ENCODE measurements at regions not wholly inside any gene's neighbourhood (a gene's known extent, or its start where the extent isn't known, plus 50 kb on each side); places are given as distances from the start of the nearest gene placed in this dataset.

DNA sequence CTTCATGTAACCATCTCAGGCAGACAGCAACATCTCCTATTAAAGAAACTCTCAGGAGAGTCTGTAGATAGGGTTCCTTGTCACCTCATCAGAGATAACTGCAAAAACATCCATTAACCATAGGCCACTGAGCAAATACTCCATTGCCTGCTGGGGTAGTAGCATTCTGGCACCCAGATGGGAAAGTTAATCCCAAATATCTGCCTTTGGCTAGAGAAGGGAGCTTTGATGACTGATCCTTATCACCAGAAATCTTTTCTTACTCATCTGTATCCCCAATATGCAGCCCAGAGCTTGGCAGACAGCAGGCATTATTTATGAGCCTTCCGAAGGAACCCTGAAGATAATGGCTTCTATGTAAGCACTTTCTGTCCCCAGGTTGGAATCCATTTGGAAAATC is 173.1 kb downstream of the MFSD1 start:
- DNase-seq: no peak

DNA sequence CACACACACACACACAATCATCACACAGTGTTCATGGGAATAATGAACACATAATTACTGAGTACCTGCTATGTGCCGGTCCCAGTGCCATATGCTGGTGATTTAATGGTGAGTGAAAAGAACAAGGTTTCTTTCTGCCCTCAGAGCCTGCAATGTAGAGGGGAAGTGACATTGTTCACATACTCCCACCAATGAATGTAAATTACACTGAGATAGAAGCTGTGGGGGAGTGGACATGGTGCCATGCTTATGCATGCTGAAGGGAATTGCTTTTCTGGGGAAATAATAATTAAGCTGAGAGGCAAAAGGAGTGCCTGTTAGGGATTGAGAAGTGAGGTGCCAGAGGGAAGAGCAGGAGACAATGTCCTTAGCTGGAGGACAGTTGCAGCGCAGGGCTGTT is 175.1 kb downstream of the MFSD1 start:
- DNase-seq: no peak

DNA sequence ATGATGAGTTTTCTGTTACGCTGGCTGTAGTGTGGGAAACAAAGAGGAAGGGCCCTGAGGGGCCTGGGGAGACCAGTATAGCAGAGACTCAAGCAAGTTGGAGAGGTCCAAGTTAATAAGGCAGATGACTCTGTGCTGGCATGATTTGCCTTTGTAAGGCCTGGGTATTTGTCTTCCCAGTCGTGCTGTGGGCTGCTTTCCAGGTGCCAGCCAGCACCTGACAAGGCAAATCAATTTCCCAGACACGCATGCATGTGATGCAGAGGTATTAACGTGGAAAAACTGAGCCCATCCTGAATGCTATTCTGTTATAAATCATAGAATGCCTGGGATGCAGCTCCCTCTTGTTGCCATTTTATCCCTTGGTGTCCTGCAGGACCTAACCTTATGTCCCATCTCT is 175.6 kb downstream of the MFSD1 start:
- no peak for DNase-seq

DNA sequence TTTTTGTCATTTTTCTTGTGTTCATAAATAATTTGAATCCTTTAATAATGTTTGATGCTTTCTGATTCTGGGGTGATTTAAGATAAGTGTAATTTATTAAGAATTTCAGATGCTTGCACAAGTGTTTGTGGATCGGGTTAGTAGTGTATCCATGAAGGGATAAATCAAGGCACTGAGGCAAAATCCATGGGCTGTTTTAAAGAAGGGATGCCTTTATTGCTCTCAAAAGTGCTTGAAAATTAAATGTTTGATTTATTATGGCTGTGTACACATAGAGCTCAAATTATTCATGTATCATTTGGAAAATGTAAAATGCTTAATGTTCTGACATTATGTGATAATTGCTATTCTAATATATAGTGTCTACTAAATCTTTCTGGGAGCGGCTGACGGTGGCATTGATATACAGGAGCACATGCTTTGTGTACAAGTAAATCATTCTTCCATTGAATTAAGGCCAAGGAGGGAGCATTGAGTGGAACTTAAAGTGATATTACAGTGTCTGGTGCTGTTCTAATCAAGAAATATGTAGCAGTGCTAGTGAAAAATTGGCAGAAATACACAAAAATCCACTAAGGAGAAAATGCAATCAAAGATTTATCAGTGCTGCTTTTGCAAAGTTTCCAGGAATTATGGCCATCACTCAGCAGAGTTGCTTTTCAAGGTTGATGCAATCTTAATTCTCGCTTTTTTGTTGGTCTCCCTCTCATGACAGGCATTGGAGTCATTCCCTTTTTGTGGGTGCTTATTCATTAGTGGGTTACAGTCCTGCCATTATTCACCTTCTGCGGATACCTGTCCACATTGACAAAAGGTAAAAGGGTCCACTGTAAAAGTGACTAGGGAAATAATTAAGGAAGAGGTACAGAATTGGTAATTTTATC is 181.6 kb downstream of the MFSD1 start:
- no peak for DNase-seq

DNA sequence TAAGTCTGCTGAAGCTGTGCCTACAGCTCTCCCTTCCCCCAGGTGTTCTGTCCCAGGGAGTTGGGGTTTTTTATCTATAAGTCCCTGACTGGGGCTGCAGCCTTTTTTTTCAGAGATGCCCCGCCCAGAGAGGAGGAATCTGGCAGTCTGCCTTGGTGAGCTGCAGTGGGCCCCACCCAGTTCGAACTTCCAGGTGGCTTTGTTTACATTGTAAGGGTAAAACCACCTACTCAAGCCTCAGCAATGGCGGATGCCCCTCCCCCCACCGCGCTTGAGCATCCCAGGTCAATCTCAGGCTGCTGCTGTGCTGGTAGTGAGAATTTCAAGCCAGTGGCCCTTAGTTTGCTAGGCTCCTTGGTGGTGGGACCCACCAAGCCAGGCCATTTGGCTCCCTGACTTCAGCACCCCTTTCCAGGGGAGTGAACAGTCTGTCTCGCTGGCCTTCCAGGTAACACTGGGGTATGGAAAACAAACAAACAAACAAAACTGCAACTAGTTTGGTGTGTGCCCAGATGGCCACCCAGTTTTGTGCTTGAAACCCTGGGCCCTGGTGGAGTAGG is 189.4 kb downstream of the MFSD1 start:
- no peak for DNase-seq

DNA sequence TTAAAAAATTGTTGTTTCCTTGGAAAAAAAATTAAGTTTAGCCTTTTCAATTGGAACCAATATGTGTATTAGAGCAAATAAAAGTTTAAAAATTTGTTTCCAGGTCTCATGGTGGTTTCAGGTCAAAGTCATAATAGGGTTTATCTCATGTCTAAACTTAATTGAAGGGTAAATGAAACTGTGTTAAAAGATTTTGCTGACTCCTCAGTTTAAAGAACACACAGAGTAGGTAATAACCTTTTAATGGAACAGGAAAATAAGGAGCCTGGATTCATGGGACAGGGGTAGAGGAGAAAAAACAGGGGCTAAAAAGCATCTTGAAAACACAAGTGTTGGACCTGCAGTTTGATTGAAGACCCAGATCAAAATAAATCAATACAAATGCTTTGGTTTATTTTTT is 190.6 kb downstream of the MFSD1 start:
- DNase-seq: no peak

DNA sequence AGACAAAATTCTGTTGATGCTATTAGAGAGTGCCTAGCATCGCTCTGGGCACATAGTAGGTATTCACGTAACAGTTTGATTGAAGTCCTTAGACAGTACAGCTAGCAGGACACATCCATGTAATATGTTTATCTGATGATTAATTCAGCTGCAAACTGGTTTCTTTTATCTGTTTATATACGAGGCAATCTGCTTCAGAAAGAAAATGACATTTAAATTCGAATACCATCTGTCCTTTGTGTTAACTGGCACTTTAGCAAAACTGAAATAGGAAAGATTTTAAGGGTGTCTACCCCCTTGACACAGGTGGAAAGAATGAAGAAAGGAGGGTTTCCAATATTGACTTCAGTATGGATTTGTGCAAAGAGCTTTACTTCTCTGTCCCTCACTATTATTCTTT is 192.5 kb downstream of the MFSD1 start:
- no peak for DNase-seq

DNA sequence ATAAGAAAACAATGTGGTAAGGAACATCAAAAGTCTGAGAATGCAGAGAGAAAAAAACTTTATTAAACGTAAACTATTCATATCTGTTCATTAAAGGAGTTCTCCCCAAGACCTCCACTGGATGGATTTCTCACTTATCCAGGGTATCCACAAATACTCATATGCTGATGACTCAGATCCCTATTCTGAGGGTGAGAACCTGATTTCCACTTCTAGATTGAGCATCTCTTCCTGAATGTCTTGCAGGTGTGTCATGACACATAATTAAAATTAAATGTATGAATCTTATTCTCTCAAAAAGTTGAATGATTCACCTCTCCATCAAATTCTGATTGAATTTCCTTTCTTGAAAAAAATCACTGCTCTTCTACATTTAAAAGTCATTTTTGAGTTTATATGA is 199.9 kb downstream of the MFSD1 start:
- DNase-seq: no peak

DNA sequence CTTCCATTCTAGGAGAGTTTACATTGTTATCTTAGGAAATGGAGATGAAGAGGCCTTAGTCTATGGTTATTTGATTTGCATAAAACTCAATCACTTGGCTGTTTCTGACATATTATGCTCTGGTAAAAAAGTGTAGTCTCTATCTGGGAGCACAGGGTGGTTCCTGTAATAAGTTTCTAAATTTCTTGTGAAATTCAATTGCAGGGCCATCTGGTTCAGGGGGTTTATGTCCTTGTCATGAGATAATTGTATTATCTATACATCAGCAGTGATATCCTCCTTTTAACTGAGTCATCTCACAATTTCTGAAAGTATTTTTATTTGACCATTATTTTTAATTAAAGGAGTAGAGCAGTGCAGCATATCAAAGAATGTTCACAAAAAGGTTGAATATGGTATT is 203.3 kb downstream of the MFSD1 start:
- no peak for DNase-seq

DNA sequence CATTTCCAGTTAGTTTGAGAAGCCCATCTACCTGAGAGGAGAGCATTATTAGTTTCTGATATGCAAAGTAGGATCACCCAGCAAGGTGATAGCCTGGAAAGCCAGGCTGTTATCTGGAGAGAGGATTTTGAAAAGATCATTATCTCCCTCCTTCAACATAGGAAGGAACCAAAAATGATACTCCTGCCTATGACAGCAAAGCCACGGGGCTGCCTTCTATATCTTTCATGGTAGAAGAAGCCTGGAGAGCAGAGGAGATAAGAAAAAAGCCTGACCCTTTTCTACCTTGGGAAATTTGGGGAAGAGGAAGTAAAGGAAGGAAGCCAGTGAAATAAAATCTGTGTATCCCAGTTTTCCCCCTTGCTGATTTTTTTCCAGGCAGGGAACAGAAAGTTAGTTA is 205.5 kb downstream of the MFSD1 start:
- no peak for DNase-seq

DNA sequence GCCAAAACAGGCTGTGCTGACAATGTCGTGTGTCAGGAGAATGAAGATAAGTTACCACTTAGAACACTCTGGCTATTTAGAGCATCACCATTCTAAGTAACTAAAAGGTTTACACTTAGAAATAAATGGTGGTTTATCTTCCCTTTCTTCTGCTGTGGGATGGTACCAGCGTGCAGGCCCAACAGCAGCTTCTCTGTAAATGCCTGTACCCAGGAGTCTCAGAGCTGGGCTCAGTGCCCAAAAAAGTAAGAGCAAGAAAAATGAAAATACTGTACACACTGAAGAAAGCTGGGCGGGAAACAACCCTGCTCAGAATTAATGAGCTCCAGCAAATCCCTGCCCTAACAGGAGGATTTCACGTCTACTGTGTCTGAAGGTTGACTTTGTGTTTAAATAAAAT is 206.5 kb downstream of the MFSD1 start:
- no peak for DNase-seq

DNA sequence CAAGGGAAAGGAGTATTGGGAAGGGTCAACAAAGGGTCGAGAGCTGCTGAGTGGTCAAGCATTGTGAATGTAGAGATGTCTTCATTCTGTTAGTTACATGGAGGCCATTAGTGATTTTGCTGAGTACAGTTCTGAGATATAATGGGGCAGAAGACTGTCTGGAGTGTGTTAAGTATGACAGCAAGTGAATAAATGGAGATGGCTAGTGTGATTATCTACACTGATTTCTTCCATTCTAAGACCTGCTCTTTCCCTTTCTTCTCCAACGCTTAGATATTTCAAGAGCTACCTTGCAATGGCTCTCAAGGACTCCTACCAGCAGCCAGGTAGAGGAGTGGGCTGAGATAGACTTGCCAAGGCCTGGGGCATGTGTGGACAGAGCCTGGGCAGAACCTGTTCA is 216.5 kb downstream of the MFSD1 start:
- DNase-seq: no peak

DNA sequence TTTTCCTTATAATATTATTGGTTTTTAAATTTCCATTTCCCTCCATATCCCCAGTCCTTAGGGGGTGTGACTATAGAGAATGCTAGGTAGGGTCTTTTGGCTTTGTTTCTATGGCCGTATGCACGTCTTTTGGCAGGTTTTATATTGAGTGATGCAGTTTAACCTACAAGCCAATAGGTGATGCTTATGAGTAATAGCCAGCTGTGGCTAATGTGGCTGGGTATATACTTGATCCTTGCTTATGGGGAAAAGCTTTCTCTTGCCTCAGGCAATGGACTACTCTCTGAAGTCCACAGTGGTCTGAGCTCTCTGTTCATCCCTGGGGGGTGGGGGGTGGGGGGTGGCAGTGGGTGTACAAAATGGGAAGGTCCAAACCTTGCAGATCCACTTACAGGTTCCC is 223.9 kb downstream of the MFSD1 start:
- no peak for DNase-seq

DNA sequence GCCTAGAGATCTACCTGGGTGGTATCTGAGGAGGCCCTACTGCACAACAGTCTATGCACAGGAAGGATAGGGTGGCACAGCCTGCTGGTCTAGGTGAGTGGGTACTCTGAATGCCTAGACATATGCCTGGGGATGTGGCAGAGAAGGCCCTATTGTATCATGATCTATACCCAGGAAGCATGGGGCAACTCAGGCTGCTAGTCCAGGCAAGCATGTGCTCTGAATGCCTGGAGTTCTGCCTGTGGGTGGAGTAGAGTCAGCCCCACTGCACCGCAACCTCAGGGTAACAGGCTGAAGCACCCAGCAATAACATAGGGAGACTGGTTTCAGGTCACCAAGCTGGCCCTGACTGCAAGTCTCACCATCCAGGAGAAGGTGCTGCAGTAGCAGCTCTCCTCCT is 224.7 kb downstream of the MFSD1 start:
- DNase-seq: no peak

DNA sequence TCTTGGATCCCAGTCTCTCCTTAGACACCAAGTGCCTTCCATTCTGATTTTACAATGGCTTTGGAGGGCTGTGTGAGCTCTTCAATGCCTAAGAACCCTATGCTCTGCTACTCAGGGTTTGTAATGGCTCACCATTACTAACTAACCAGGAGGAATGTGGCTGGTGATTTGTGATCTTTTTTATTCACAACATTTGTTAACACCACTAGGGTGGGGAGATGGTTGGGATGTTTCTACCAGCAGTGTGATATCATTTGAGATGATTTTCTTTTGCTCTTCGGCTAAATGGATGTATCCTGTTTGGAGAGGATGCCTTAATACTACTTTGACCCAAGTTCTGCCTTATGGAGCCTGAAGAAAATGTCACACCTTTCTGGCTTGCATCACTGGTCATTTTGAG is 226.9 kb downstream of the MFSD1 start:
- no peak for DNase-seq

DNA sequence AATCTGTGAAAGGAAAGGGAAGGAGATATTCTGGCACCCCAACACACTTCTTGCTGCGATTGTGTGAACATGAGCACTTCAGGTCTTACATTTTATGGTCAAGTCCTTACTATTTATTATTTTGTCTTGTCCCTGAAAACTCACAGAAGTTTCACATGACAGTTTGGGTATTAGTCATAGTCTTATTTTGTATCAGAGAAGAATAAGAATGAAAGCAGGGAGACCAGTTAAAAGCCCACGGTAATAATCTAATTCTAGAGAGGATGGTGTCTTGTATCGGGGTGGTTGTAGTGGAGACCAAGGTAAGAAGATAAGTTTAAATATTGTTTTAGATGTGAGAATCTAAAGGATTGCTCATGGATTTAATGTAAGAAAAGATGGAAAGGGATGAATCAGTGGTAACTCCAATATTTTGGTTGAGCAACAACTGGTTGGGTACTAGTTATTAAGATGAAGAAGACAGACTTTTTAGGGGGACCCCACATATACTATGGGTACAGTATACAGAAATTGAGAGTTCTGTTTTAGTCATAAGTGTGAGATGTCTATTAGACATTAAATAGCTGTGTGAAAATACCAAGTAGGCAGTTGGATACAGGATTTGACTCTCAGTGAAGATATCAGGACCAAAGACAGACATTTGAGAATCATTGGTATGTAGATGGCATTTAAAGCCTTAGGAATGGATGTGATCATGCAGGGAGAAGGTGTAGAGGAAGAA is 227.6 kb downstream of the MFSD1 start:
- DNase-seq: no peak

DNA sequence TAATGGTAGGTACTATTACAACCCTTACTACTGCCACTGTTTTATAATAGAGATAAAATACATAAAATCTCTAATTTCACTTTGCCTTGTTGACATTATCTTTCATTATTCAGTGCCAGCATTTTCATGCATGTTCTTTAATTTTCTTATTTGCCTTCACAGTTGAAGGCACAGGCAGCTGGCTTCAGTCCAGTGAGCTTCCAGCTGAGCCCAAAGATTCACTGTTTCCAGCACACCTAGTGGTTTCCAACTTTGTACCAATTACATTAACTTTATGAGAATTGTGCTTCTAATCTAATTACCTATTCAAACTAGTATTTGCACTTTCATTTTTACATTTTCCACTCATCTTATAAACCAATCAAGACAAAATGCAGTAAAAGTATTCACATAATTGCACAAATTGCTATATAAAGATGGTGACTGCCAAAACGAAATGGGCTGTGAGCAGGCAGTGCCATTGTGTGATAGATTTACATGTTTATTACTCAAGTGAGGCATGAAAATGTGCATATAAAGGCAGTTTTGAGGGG is 228.3 kb downstream of the MFSD1 start:
- no peak for DNase-seq

DNA sequence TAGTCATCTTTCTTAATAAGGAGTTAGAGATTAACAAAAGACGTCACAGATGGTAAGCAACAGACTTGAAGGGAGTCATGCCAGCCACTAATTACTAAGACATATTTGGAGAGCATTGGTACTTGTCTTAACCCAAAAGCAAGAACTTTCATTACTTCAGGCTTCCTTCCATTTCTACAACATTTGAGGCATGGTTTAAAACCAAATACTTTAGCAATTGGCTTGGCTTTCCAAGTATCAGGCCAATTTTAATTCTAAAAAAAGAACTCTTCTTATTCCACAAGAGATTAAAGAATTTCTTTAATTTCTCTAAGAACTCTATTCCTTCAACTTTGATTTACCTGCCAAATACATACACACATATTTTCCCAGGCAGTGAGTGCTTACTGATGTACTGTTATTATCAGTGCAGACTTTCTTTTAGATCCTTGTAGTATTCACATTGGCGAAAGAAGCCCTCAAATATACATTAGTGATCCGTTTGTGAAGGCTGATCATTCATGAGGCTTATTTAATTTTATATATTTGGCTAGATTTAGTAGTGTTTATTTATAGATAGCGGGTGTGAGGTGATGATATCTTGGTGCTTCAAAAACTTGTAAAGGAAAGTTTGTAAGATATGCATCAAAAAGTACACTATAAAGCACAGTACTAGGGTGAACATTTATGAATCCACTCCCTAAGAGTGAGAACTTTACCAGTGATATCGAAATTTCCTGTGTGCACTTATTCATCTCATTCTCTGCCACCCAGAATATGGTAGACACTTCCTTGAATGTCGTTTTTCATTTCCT is 229.2 kb downstream of the MFSD1 start:
- DNase-seq: no peak

DNA sequence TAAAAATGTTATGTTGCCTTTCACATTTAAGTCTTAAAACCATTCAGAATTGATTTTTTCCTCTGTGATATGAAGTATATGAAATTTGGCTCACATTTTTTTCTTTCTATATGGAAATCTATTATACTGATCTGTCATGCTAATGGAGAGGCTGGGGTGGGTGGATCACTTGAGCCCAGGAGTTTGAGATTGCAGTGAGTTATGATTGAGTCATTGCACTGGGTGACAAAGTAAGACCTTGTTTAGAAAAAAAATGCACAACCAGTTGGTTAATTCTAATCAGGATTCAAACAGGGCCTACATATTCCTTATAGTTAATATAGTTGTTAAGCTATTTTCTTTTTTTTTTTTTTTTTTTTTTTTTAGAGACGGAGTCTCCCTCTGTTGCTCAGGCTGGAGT is 230.5 kb downstream of the MFSD1 start:
- DNase-seq: no peak

DNA sequence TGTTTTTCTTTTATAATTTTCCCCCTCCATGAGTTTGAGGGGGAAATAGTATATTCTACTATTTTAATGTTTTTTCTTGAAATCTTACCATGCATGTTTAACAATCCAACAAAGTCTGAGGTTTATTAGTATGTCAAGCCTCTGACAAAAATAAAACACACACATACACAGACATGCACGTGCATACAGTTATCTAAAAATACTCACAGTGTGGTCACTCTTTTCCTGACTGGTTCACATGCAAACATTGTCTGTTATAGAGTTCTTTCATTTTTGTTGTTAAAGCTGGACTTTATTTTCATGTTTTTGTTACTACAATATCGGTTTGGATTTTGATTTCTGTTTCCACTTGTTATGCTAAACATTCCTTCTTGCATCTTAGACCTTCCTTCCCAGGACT is 236.6 kb downstream of the MFSD1 start:
- no peak for DNase-seq

DNA sequence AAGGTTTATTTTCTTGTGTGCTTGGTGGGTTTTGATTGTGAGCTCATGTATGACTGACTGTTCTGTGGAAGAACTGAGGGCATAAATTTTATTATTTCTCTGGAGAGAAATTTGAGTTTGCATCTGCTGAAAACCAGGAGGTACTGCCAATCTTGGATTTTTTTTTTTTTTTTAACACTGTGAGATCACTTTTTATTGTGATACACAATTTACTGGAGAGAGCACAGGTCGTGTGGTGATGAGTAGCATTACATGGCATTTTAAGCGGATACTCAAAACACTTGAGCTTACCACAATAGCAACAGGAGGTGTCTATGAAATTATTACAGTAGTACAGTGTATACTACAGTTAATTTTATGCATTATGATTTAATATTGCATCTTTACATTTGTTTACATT is 237.4 kb downstream of the MFSD1 start:
- no peak for DNase-seq

DNA sequence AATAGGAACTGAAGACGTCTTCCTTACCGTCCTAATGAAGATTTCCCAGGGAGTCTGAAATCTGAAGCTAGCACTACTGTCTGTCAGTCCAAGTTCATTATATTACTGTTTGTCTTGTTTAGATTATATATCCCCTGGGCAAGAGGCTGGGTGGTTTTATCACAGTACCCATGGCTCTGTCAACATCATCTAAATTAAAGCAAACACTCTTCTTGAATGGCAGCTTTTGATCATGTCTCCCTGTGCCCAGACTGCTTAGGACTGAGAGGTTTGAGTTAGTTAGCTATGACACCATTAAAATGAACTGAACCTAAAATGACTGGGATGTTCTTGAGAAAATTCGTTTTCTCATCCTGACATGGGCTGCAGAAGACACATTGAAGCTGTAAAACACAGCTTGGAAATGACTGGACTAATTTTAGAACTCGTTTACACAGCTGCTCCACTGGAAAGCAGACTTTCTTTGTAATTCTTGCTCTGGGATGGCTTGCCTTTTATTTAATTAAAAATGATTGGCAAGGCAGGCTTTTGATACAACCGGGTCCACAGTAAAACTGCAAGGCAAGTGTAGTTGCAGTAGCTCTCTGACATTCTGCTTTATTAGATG is 243.5 kb downstream of the MFSD1 start:
- DNase-seq: no peak

DNA sequence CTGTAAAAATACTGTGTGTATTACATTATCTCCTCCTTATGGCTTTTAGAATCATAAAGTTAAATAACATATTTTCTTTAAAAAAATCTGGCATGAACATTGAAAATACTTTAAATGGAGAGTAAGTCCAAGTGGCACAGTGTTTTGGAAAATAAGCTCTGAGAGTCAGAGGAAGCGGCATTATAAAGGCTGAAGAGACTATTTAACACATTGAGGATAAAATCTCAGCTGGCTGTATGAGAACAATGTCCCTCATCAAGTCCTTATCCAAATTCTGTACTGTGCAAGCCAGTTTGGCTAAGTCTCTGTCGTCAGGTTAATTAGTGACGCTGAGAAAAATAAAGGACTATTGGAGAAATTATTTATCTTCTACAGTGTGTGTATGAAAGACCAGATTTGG is 245.5 kb downstream of the MFSD1 start:
- no peak for DNase-seq

Measured in CD4-positive, alpha-beta T cell treated with Interleukin-15 for 1 hour (primary cell).